GM23248 (cell line): ENCODE measurements at regions not wholly inside any gene's neighbourhood (a gene's known extent, or its start where the extent isn't known, plus 50 kb on each side); places are given as distances from the start of the nearest gene placed in this dataset.

Experiments used
- EZH2 ChIP-seq: fragments of 200-600 bp; sonication (generic); IDR thresholded peaks from 2 replicates; pipeline ENCODE4 v1.6.1; 2018; ENCODE audit warnings: antibody characterized with exemption, mild to moderate bottlenecking; ENCODE audit not compliant: insufficient read depth, poor library complexity, severe bottlenecking
- EZH2phosphoT487 ChIP-seq: fragments of 200-600 bp; sonication (generic); IDR thresholded peaks from 2 replicates; pipeline ENCODE4 v1.6.1; 2018; ENCODE audit warnings: antibody characterized with exemption, moderate library complexity, mild to moderate bottlenecking, low read depth; ENCODE audit not compliant: insufficient read depth

DNA sequence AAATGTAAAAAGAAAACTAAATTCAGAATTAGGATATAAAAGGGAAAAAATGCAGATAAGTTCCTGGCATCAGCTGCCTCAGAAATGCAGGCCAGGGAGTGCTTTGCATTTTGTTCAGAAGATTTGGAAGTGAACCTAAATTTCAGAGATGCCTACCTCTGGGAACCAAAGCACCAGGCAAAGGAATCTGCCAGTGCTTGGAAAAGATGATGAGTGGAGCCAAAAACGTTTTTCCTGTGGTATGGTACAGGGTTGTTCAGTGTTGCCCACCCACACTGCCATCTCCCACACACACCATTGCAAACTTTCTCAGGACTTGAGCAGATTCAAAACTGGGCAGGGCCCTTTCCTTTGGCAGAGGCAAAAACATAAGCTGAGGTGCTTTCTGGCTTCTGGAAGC is 349.5 kb downstream of the TGFB2 start:
- TF ChIP-seq EZH2phosphoT487 (no peak), EZH2 (no peak)
